CD4-positive, alpha-beta T cell treated with Interleukin-10 for 1 hour (primary cell): ENCODE measurements at regions not wholly inside any gene's neighbourhood (a gene's known extent, or its start where the extent isn't known, plus 50 kb on each side); places are given as distances from the start of the nearest gene placed in this dataset.
A peak's percentile ranks its signal among the peaks of the same experiment; 100 is the strongest.

Experiments used
- DNase-seq: peaks from one replicate; pipeline ENCODE4 v3.0.0-alpha.2; 2020

GRCh38 chr9:89554307-89555035, 50.3 kb upstream of the GADD45G start:
- DNase-seq: no peak

GRCh38 chr9:89553451-89554010, 51.3 kb upstream of the GADD45G start:
- no peak for DNase-seq

- no peak for DNase-seq
Observed at GRCh38 chr9:89550346-89550927, 52.5 kb upstream of the SEMA4D start.

GRCh38 chr9:89549031-89549644, 51.2 kb upstream of the SEMA4D start:
- peak; percentile 86 for DNase-seq

- no peak for DNase-seq
Observed at GRCh38 chr9:89548071-89548638, 50.2 kb upstream of the SEMA4D start.
